Left ventricle myocardium superior (tissue), 1 donor: ENCODE measurements at regions not wholly inside any gene's neighbourhood (a gene's known extent, or its start where the extent isn't known, plus 50 kb on each side); places are given as distances from the start of the nearest gene placed in this dataset.

Source experiments
- ATAC-seq: fragments of 200-7000 bp; cut with Tn5 transposase; one replicate; pipeline ENCODE4 v1.9.1; 2020; ENCODE audit warnings: mild to moderate bottlenecking, moderate library complexity
- DNase-seq: peaks from one replicate; pipeline ENCODE4 v3.0.0-alpha.2; 2020
- intact Hi-C: fragments of 100-400 bp; cut with micrococcal nuclease; formaldehyde crosslinking; loops from one replicate; pipeline ENCODE4 v1.11.0; 2022
- donor health status: DM: no; HTN: yes; CAD: no; lungs with severe emphysema.

DNA sequence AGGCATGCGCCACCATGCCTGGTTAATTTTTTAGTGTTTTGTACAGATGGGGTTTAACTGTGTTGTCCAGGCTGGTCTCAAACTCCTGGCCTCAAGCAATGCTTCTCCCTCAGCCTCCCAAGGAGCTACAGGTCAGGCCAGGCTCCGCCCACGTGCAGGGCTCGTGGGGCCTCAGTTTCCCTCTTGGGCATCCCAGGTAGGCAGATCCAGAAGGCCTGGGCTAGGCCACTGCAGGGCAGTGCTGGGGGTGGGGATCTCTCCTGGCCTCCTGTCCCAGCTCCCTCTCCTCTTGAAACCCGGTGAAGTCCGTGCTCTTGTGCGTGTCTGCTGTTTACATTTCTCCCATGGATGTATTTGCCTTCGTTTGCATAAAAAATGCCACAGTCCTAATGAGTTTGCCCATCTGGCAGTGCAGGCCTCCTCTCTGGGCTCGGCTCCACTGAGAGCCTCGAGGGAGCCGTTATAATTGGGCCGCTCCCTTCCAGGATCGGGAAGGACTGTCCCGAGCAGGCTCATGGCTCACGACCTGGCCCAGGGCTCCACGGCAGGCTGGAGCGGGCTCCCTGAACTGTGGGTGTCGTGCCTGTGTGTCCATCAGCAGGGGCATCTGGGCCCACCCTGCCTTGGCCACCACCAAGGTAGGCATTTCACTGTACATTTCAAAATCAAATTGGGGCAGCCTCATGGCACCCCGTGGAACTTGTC is 52.6 kb upstream of the RUFY1 start:
- no peak for DNase-seq
- intact Hi-C loops: no loop called here
- ATAC-seq: no peak

DNA sequence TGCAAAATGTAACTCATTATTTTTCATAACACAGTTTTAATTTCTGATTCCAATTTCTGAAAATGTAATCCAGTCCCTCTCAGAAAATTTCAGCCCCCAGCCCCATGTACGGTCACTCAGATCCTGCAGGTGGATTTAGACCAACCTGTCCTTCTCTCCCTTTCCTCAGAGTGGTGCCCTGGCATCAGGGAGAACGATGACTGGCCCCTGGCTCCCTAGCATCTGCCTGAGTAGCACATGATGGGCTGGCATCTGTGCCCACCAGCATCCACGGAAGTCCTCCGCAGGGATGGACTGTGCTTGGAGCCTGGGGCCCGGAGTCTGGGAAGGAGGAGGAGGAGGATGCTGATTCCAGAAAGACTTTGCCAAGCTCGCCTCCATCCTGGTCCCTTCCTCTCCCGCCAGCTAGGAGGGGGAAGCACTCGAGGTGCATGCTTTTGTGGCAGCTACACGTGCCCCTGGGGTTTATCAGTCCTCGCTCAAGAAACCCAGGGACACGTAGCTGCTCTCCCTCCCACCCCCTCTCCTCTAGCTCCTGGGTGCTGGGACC is 54.4 kb upstream of the RUFY1 start:
- intact Hi-C loops: no loop called here
- DNase-seq (no peak), ATAC-seq (no peak)

- intact Hi-C loops: loop anchor here (5.0 kb wide), 2 partner anchors 333 to 763 kb away; partner anchors contain the start of gene ZNF354A
- no peak for DNase-seq
- no peak for ATAC-seq
Observed at GRCh38 chr5:179494774-179495526, 55.4 kb upstream of the RUFY1 start.

- no peak for DNase-seq
- no peak for ATAC-seq
- intact Hi-C loops: no loop called here
Observed at GRCh38 chr5:179488975-179489374, 61.4 kb upstream of the RUFY1 start.

GRCh38 chr5:179488491-179488890 is 61.9 kb upstream of the RUFY1 start:
- ATAC-seq: no peak

GRCh38 chr5:179487145-179487544 is 63.2 kb upstream of the RUFY1 start:
- no peak for DNase-seq
- intact Hi-C loops: no loop called here
- ATAC-seq: no peak

More at GRCh38 chr5:179488491-179488890, 61.9 kb upstream of the RUFY1 start:
- DNase-seq: no peak
- intact Hi-C loops: no loop called here

- intact Hi-C loops: no loop called here
- DNase-seq (no peak), ATAC-seq (no peak)
Observed at GRCh38 chr5:179486596-179487051, 63.7 kb upstream of the RUFY1 start.

DNA sequence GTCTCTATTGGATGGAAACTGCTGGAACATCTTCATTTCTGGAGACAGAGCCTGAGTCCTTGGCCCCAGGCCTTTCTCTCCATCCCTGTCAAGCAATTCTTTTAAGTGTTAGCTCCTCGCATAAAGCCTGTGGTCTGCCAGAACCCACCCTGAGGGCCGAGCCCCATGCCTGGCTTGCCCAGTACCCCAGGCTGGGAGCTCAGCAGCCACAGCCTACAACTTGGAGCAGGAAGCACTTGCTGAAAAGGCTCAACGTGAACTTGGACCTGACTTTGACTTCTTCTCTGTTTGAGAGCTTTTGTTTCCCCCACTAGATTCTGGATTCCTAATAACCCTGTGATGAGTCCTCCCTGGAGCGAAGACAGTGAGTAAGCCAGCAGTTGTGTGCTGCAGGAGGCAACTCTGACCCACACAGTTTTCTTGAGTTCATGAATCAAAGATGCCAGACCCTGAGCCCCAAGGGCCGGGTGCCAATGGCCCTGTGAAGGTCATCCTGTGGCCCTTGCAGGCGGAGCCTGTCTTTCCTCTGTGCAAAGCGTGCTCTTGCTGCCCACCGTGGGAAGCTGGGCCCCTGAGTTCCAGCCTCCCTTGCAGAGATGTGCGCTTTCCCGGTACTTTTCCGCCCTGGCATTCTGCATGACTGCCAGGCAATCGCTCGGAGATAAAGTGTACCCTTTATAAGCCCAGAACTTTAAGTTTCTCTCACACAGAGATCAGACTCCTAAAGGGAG is 64.3 kb upstream of the RUFY1 start:
- no peak for DNase-seq
- ATAC-seq: no peak
- intact Hi-C loops: no loop called here

DNA sequence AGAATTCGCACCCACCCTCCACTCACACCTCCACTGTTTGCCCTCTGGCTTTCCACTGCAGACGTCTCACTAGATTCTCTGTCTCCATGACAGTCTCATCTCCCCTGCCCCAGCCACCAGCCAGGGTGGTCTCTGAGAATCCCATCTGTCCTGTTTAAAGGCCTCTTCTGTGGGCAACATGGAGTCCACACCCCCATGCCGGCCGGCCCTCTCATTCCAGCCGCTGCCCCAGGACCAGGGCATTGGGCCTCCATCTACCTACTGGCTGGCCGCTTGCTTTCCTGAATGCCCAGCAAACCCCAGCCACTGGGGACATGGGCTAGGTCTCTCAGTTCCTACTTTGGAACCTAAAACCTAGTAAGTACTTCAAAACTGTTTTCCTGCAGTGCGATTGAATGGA is 65.6 kb upstream of the RUFY1 start:
- intact Hi-C loops: no loop called here
- ATAC-seq (no peak), DNase-seq (no peak)

GRCh38 chr5:179484201-179484600 is 66.2 kb upstream of the RUFY1 start:
- ATAC-seq (no peak), DNase-seq (no peak)
- intact Hi-C loops: no loop called here

DNA sequence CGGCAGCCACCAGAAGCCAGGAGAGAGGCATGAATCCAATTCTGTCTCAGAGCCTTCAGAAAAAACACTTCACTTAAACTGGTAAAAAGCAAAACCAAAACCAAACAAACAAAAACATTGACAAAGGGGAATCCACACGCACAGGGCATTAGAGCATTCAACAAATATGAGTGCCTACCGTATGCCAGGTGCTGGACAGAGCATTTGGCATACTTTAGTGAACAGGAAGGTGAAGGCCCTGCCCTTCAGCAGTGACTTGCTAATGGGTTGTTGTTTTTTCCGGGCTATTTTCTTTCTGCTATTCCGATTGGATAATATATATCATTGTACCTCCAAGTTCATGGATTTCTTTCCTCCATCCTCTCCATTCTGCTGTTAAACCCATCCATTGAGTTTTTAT is 71.7 kb upstream of the RUFY1 start:
- intact Hi-C loops: no loop called here
- DNase-seq (no peak), ATAC-seq (no peak)

- no peak for ATAC-seq
- intact Hi-C loops: no loop called here
Observed at GRCh38 chr5:179475208-179475751, 75.1 kb upstream of the RUFY1 start.

DNA sequence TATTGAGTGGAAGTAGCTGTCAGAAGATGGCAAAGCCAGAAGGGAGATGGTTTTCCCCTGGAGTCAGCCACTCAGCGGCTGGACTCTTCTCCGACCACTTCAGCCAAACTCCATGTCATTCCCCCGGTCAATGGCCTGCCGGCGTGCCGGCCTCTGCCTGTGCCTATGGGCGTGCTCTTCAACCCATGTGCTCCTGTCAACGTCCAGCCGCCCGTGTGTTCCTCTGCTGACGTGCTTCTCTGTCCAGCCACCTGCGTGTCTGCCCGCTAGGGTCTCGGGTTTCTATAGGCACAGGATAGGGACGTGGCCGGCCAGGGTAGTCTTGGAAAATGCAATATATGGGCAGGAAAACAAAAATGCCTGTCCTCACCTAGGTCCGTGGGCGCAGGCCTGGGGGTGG is 77.7 kb upstream of the RUFY1 start:
- intact Hi-C loops: no loop called here
- ATAC-seq (no peak), DNase-seq (no peak)

More at GRCh38 chr5:179475208-179475751, 75.1 kb upstream of the RUFY1 start:
- DNase-seq: no peak

DNA sequence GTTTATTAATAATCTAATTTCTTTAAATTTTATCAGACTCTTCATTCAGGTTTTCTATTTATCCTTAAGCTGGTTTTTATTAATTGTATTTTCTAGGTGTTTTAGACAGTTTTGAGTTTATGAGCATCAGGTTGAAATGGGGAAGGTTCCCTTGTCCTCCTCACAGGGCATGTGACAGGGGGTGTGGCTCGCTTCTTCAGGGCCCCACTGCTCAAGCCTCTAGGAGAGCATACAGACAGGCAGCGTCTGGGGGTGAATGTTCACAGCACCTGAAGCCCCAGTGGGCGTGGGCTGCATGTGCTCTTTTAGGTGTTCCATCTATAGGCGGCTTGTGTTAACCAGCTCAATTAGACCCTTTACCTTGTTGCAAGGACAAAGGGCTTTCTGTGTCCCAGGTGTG is 78.2 kb upstream of the RUFY1 start:
- no peak for DNase-seq
- intact Hi-C loops: no loop called here
- no peak for ATAC-seq

- intact Hi-C loops: no loop called here
- ATAC-seq (no peak), DNase-seq (no peak)
Observed at GRCh38 chr5:179470201-179470600, 80.2 kb upstream of the RUFY1 start.

- DNase-seq: no peak
- intact Hi-C loops: no loop called here
- no peak for ATAC-seq
Observed at GRCh38 chr5:179468696-179469095, 81.7 kb upstream of the RUFY1 start.

GRCh38 chr5:179467441-179467840 is 82.9 kb upstream of the RUFY1 start:
- intact Hi-C loops: no loop called here
- ATAC-seq (no peak), DNase-seq (no peak)

GRCh38 chr5:179464631-179465030 is 85.7 kb upstream of the RUFY1 start:
- ATAC-seq (no peak), DNase-seq (no peak)
- intact Hi-C loops: no loop called here

- intact Hi-C loops: no loop called here
- DNase-seq: no peak
Observed at GRCh38 chr5:179462040-179462439, 88.3 kb upstream of the RUFY1 start.

GRCh38 chr5:179461576-179461975 is 88.8 kb upstream of the RUFY1 start:
- DNase-seq (no peak), ATAC-seq (no peak)
- intact Hi-C loops: no loop called here

More at GRCh38 chr5:179462040-179462439, 88.3 kb upstream of the RUFY1 start:
- ATAC-seq: no peak
